ENCODE measurements at regions not wholly inside any gene's neighbourhood (a gene's known extent, or its start where the extent isn't known, plus 50 kb on each side); places are given as distances from the start of the nearest gene placed in this dataset.
A peak's percentile ranks its signal among the peaks of the same experiment; 100 is the strongest.

DNA sequence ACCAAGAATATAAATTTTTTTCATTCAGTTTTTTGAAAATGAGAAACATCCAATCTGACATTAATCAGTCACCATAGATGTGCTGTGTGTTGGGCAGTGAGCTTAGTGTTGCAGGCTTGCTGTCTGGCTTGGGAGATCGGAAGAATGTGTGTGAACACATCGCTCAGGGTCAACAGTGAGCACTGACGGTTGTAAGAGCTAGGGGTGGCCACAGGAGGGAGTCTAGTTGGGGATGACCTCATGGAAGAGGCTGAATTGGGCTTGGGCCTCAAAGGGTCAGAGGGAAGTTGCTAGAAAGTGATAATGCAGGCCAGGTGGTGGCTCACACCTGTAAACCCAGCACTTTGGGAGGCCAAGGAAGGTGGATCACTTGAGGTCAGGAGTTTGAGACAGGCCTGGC lies 375.4 kb downstream of the DDX10 start (continued):
- TF ChIP-seq MEIS2 (IDR thresholded peaks at IDR 0.05; ENCODE audit: partially characterized antibody): no peak
- TF ChIP-seq MAFG (tag; conservative IDR thresholded peaks at IDR 0.05): no peak
- peak; percentile 36 to 58 (median 47); a peak in 4 of 6 replicates for TF ChIP-seq CTCF (IDR thresholded peaks at IDR 0.05 in 2 of 3, conservative IDR thresholded peaks at IDR 0.05 in 1 of 3; ENCODE audit: insufficient read depth in 2 of 3, low read depth in 1 of 3, low read length in 3 of 3)
- TF ChIP-seq RAD21 (CRISPR knock-in tag; conservative IDR thresholded peaks at IDR 0.05 in 1 of 2, IDR thresholded peaks at IDR 0.05 in 1 of 2): peak in 1 of 2 experiments; percentile 42; a peak in 3 of 4 replicates
- no peak for TF ChIP-seq CSDE1 (IDR thresholded peaks at IDR 0.05)
- TF ChIP-seq TAF9B (IDR thresholded peaks at IDR 0.05; ENCODE audit: partially characterized antibody): no peak
- TF ChIP-seq NFE2 (IDR thresholded peaks at IDR 0.05; ENCODE audit: low read depth): no peak
- TF ChIP-seq, protein P1, sequence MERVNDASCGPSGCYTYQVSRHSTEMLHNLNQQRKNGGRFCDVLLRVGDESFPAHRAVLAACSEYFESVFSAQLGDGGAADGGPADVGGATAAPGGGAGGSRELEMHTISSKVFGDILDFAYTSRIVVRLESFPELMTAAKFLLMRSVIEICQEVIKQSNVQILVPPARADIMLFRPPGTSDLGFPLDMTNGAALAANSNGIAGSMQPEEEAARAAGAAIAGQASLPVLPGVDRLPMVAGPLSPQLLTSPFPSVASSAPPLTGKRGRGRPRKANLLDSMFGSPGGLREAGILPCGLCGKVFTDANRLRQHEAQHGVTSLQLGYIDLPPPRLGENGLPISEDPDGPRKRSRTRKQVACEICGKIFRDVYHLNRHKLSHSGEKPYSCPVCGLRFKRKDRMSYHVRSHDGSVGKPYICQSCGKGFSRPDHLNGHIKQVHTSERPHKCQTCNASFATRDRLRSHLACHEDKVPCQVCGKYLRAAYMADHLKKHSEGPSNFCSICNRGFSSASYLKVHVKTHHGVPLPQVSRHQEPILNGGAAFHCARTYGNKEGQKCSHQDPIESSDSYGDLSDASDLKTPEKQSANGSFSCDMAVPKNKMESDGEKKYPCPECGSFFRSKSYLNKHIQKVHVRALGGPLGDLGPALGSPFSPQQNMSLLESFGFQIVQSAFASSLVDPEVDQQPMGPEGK (CRISPR knock-in tag; IDR thresholded peaks at IDR 0.05; ENCODE audit: borderline replicate concordance): no peak
- no peak for TF ChIP-seq RBM34 (IDR thresholded peaks at IDR 0.05; ENCODE audit: borderline replicate concordance, insufficient read depth, low read length)
- TF ChIP-seq, protein P2, sequence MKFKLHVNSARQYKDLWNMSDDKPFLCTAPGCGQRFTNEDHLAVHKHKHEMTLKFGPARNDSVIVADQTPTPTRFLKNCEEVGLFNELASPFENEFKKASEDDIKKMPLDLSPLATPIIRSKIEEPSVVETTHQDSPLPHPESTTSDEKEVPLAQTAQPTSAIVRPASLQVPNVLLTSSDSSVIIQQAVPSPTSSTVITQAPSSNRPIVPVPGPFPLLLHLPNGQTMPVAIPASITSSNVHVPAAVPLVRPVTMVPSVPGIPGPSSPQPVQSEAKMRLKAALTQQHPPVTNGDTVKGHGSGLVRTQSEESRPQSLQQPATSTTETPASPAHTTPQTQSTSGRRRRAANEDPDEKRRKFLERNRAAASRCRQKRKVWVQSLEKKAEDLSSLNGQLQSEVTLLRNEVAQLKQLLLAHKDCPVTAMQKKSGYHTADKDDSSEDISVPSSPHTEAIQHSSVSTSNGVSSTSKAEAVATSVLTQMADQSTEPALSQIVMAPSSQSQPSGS (CRISPR knock-in tag; IDR thresholded peaks at IDR 0.05): no peak
- TF ChIP-seq NELFE (IDR thresholded peaks at IDR 0.05; ENCODE audit: insufficient read depth, insufficient read length): no peak
- no peak for TF ChIP-seq PHF21A (IDR thresholded peaks at IDR 0.05; ENCODE audit: borderline replicate concordance, low read depth)
- TF ChIP-seq XRCC3 (IDR thresholded peaks at IDR 0.05): no peak
- no peak for TF ChIP-seq ZNF696 (CRISPR knock-in tag; conservative IDR thresholded peaks at IDR 0.05)
- TF ChIP-seq, protein P3, sequence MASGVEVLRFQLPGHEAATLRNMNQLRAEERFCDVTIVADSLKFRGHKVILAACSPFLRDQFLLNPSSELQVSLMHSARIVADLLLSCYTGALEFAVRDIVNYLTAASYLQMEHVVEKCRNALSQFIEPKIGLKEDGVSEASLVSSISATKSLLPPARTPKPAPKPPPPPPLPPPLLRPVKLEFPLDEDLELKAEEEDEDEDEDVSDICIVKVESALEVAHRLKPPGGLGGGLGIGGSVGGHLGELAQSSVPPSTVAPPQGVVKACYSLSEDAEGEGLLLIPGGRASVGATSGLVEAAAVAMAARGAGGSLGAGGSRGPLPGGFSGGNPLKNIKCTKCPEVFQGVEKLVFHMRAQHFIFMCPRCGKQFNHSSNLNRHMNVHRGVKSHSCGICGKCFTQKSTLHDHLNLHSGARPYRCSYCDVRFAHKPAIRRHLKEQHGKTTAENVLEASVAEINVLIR (CRISPR knock-in tag; IDR thresholded peaks at IDR 0.05): no peak
- TF ChIP-seq SMARCC2 (IDR thresholded peaks at IDR 0.05; ENCODE audit: low read depth): no peak
- no peak for TF ChIP-seq U2AF2 (optimal IDR thresholded peaks at IDR 0.05; ENCODE audit: low read depth, low read length)
- no peak for TF ChIP-seq TEAD2 (tag; IDR thresholded peaks at IDR 0.05)
- 0 out of 2 replicates have a peak, but pooled peaks have one; percentile 28 for TF ChIP-seq SMC3 (conservative IDR thresholded peaks at IDR 0.05; ENCODE audit: insufficient read depth, low read depth, low read length)
- peak; percentile 58 for TF ChIP-seq JUND (IDR thresholded peaks at IDR 0.05; ENCODE audit: borderline replicate concordance, low read depth, low read length)
- TF ChIP-seq JUND (tag; IDR thresholded peaks at IDR 0.05; ENCODE audit: borderline replicate concordance, low read depth, low read length): peak; percentile 63; the same call in 1 of the 3 replicates
- TF ChIP-seq E2F3 (CRISPR knock-in tag; IDR thresholded peaks at IDR 0.05): no peak
